Fibroblast of mammary gland (primary cell): ENCODE measurements at regions not wholly inside any gene's neighbourhood (a gene's known extent, or its start where the extent isn't known, plus 50 kb on each side); places are given as distances from the start of the nearest gene placed in this dataset.

Experiments used
- DNase-seq: peaks from one replicate; pipeline ENCODE4 v3.0.0-alpha.2; 2010; ENCODE audit warnings: low read depth
- H3K4me3 ChIP-seq: 2 replicates; pipeline ENCODE4 v1.5.1; 2011; ENCODE audit warnings: low read depth, mild to moderate bottlenecking, low read length, moderate library complexity; ENCODE audit not compliant: control insufficient read depth
- TF ChIP-seq, protein P1 (sequence below): conservative IDR thresholded peaks from 2 replicates; pipeline ENCODE4 v1.5.1; 2011; ENCODE audit warnings: low read depth, low read length, inconsistent platforms; ENCODE audit not compliant: control insufficient read depth, insufficient read depth

GRCh38 chr5:118722122-118723020 lies 266.0 kb downstream of the DTWD2 start:
- TF ChIP-seq, protein P1, sequence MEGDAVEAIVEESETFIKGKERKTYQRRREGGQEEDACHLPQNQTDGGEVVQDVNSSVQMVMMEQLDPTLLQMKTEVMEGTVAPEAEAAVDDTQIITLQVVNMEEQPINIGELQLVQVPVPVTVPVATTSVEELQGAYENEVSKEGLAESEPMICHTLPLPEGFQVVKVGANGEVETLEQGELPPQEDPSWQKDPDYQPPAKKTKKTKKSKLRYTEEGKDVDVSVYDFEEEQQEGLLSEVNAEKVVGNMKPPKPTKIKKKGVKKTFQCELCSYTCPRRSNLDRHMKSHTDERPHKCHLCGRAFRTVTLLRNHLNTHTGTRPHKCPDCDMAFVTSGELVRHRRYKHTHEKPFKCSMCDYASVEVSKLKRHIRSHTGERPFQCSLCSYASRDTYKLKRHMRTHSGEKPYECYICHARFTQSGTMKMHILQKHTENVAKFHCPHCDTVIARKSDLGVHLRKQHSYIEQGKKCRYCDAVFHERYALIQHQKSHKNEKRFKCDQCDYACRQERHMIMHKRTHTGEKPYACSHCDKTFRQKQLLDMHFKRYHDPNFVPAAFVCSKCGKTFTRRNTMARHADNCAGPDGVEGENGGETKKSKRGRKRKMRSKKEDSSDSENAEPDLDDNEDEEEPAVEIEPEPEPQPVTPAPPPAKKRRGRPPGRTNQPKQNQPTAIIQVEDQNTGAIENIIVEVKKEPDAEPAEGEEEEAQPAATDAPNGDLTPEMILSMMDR, result no peak
- no peak for DNase-seq
- H3K4me3 ChIP-seq, result no peak overlapping the region

GRCh38 chr5:118711727-118712126 lies 276.6 kb downstream of the DTWD2 start:
- no peak for DNase-seq
- TF ChIP-seq, protein P1, result no peak
- no peak overlapping the region for H3K4me3 ChIP-seq

- no peak for DNase-seq
- no peak overlapping the region for H3K4me3 ChIP-seq
- TF ChIP-seq, protein P1, result no peak
Observed at GRCh38 chr5:118705959-118706667, 282.2 kb downstream of the DTWD2 start.

DNA sequence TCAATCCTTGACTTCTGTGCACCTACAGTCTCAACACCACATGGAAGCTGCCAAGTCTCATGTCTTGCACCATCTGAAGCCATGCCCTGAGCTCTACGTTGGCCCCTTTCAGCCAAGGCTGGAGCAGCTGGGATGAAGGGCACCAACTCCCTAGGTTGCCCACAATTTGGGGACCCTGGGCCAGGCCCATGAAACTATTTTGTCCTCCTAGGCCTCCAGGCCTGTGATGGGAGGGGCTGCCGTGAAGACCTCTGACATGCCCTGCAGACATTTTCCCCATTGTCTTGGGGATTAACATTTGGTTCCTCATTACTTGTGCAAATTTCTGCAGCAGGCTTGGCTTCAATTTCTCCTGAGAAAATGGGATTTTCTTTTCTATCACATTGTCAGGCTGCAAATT lies 285.1 kb downstream of the DTWD2 start:
- no peak for DNase-seq
- TF ChIP-seq, protein P1, result no peak
- no peak overlapping the region for H3K4me3 ChIP-seq

- TF ChIP-seq, protein P1, result no peak
- no peak overlapping the region for H3K4me3 ChIP-seq
- DNase-seq, result no peak
Observed at GRCh38 chr5:118701791-118702190, 286.6 kb downstream of the DTWD2 start.

DNA sequence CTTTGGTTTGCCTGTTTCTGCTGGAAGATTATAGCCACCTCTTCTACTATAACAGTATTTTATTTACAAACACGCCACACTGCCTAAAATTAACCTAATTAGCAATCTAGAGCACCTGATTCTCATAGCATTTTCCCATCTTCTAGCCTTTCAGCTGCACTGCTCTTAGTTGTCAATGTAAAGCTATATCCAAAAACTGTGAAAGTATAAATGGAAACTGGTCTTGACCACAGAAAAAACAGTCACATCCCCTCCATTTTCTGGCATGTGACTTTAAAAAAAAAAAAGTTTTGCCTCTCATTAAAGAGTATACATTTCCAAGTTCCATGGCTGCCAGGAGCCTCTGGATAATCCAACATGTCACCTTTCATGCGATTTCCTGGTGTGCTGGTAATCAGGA lies 287.8 kb downstream of the DTWD2 start:
- no peak overlapping the region for H3K4me3 ChIP-seq
- TF ChIP-seq, protein P1, result no peak
- DNase-seq, result no peak
